Heart left ventricle (tissue), 13 donors: ENCODE measurements at regions not wholly inside any gene's neighbourhood (a gene's known extent, or its start where the extent isn't known, plus 50 kb on each side); places are given as distances from the start of the nearest gene placed in this dataset.

Experiments
- CTCF ChIP-seq, 12 donors: fragments of 200-600 bp; sonication (generic) in 4 of 12; IDR thresholded peaks; one replicate each; pipeline versions ENCODE4 v1.5.0 to v1.8.0; 2018 to 2022; ENCODE audit warnings: antibody characterized with exemption in 12 of 12, mild to moderate bottlenecking in 5 of 12
- POLR2A ChIP-seq, 2 donors: fragments of 450-650 bp; IDR thresholded peaks; one replicate each; pipeline ENCODE4 v1.6.1; 2017; ENCODE audit warnings: antibody characterized with exemption in 2 of 2, mild to moderate bottlenecking in 2 of 2, moderate library complexity in 2 of 2
- donor health status: ischemic (EF 13 %, LVEDD 7.1; RV severe dilation, severe dysfunction).
- donor health status: DM: no; HTN: yes; CAD: no.
- donor health status: DM: no; HTN: no; CAD: no.
- donor health status: ischemic (EF 25% LVEDD 6.9; RV normal size, moderate dysfunction).
- donor health status: ischemic (EF 25% LVEDD 5.7; RV mildly dilated, moderate dysfunction).
- donor health status: ischemic (EF 35%, LVEDD 5.7; RV mildly dilated, moderate dysfunction).
- donor health status: nonischemic (EF 11% LVEDD 7.7; RV severe dilation, severe dysfunction).
- donor health status: DM: yes; HTN: yes; CAD: no.
- donor health status: PGD.
- donor health status: ischemic (EF 29% LVEDD 5.4; RV normal size, mild dysfunction).
- donor health status: nonischemic (EF 23%, LVEDD 6.1; RV moderate dilation, normal function).

GRCh38 chr3:73939985-73940384 lies 315.2 kb upstream of the PDZRN3 start:
- TF ChIP-seq CTCF (IDR thresholded peaks at IDR 0.05) (no peak), POLR2A (IDR thresholded peaks at IDR 0.05) (no peak)
